Islet precursor cell (in vitro differentiated cells): ENCODE measurements at regions not wholly inside any gene's neighbourhood (a gene's known extent, or its start where the extent isn't known, plus 50 kb on each side); places are given as distances from the start of the nearest gene placed in this dataset.
A peak's percentile ranks its signal among the peaks of the same experiment; 100 is the strongest.
"Not testable (repeated sequence)": the region's sequence is repeated elsewhere in the genome, so short reads cannot be mapped to it uniquely, and the experiment has no call there.

Experiments used
- DNase-seq: peaks from one replicate; pipeline ENCODE4 v3.0.0-alpha.2; 2018

- not testable (repeated sequence) for DNase-seq
Observed at GRCh38 chr21:5066682-5067251, 5454.6 kb upstream of the TPTE start.

- DNase-seq, result not testable (repeated sequence)
Observed at GRCh38 chr21:5067326-5068048, 5453.9 kb upstream of the TPTE start.

DNA sequence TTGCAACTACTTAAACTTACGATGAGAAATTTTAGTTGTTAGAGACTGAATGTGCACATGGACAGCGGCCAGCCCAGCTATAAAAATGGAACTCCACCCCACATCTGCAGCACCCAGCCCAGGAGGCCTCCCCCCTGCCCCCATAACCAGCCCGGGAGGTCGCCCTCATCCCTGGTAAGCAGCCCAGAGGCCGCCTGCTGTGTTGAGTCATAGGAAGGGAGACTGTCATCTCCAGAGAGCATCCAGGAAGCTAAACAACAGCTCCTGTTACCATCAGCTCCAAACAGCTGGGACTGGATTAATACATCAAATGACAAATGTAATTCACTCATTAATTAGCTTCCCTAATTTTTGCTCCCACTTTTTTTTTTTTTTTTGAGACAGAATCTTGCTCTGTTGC is 5452.7 kb upstream of the TPTE start:
- not testable (repeated sequence) for DNase-seq

- DNase-seq, result not testable (repeated sequence)
Observed at GRCh38 chr21:5071180-5071579, 5450.2 kb upstream of the TPTE start.

DNA sequence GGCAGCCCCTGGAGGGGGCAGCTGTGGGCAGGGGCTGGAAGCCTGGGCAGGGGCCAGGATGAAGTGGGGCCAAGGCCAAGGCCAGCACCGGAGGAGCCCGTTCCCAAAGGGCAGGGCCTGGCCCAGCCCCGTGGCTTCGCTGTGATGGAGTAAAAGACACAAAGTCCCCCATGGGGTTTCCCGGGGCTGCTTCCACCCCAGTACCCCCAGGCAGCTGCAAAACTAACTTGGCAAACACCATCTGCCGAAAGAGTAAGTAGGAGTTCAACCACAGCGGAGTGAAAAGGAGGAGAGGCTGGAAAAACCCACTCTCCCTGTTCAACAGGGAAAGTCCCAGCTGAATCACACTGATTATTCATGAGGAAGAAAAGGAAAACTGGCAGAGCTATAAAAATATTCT is 5444.5 kb upstream of the TPTE start:
- not testable (repeated sequence) for DNase-seq

- not testable (repeated sequence) for DNase-seq
Observed at GRCh38 chr21:5079361-5079760, 5442.0 kb upstream of the TPTE start.

- not testable (repeated sequence) for DNase-seq
Observed at GRCh38 chr21:5080015-5080414, 5441.4 kb upstream of the TPTE start.

GRCh38 chr21:5084246-5084645 is 5437.1 kb upstream of the TPTE start:
- not testable (repeated sequence) for DNase-seq

DNA sequence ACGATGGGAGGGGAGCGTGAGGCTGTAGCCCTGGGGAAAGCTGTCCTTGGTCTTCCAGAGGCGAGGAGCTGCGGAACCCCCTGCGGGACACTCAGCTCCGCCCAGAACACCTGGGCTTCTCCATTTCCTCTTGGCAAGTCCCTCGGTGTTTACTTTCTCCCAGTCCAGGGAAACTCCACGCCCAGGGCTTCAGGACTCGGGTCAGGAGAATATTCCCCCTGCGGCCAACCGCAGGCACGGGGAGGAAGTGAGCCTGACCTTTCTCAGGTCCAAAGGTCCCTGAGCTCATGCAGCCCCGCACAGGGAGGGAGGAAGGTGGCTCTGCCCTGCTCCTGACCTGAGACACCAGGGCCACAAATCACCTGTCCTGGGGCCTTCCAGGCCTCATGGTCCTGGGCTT is 5435.9 kb upstream of the TPTE start:
- not testable (repeated sequence) for DNase-seq

DNA sequence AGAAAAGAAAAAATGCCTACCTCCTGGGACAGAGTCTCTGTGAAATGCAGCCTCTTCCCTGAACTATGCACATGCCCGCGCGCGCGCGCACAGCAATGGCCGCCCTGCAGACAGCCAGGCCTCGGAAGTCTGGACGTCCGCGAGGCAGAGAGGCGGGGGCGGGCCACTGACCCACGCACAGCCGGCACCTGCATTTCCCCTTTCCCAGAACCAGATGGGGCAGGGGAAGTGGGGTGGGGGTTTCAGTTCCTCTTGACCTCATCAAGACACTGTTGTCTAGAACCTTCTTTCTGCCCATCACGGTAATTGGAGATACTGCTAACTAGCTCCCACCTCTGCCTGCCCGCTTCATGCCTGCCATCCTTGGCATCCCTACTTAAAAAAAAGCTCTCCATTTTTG is 5435.0 kb upstream of the TPTE start:
- DNase-seq, result peak; percentile 12

GRCh38 chr21:5088820-5089219 is 5432.6 kb upstream of the TPTE start:
- DNase-seq, result not testable (repeated sequence)

GRCh38 chr21:5089399-5090089 is 5431.8 kb upstream of the TPTE start:
- not testable (repeated sequence) for DNase-seq

DNA sequence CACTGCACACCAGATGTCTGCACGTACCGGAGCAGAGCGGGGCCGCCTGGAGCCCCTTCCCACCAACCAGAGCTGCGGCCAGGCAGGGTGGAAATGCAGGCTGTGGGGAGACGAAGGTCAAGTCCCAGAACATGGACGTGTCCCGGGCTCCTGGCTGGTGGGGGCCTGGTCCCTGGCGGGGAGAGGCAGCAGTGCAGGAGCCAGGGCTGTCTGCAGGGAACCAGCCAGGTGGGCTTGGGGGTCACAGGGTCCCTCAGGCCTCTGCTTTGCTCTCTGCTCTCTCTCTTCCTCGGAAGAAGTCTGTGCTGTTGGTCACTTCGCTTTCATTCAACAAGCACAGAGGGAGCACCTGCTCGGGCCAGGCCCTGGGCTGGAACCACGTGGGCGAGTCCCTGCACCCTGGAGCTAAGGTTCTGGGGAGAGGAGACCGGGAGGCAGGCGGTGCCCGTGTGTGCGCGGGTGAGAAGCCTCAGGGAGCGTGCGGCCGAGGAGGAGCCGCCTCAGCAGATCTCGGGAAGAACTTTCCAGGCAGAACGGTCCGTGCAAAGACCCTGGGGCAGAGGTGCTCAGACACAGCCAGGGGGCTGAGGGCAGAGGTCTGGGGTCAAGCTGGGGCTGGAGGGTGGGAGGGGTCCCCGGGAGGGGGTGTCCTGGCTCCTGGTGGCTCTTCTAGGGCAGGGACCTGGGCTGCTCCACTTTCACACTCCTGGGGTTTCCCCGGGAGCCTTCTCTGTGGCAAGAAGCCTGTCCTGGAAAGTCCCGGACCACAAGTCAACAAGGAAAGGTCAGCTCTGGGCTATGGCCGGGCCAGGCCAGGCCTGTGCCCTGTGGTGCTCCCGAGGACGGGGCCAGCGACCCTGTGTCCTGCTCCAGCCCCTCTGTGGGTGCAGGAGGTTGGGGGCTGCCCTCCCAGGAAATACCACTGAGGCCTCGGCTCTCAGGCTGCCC is 5431.0 kb upstream of the TPTE start:
- DNase-seq, result peak; percentile 35

DNA sequence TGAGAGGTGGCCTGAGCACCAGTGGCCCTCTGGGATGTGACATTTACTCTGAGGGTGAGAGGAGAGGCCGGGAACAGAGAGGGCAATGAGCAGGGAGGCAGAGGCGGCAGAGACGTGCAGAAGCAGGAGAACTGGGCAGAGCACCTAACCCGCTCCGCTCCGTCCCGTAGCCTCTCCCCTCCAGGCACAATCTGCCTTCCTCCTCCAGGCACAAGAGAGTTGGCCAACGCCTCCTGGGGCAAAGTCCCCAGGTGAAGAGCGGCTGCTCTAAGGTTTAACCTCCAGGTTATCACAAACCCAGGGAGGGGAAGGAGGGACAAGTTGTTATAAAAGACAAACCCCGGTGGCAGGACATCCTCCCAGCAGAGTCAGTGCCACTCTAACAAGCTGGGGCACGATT is 5430.1 kb upstream of the TPTE start:
- not testable (repeated sequence) for DNase-seq

GRCh38 chr21:5095628-5096027 is 5425.8 kb upstream of the TPTE start:
- not testable (repeated sequence) for DNase-seq

GRCh38 chr21:5098010-5098743 is 5423.2 kb upstream of the TPTE start:
- DNase-seq, result not testable (repeated sequence)

- DNase-seq, result not testable (repeated sequence)
Observed at GRCh38 chr21:5100604-5101174, 5420.7 kb upstream of the TPTE start.

DNA sequence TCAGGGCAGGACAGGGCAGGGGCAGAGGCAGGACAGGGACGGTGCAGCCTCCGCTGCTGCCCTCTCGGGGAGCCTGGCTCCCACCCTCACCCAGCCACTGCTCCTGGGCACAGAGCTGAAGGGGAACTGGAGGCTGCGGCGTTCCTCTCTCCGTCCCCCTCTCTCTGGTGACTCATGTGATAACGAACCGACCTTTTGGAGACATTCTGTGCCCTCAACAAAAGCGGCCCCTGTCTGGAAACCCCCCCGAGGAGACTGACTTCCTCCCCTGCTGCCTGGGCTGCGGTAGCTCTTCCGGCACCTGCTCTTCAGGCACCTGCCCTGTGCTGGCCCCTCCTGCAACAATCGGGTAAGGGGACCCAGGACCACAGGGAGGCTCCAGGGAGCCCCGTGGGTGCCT is 5419.6 kb upstream of the TPTE start:
- DNase-seq, result peak; percentile 49

DNA sequence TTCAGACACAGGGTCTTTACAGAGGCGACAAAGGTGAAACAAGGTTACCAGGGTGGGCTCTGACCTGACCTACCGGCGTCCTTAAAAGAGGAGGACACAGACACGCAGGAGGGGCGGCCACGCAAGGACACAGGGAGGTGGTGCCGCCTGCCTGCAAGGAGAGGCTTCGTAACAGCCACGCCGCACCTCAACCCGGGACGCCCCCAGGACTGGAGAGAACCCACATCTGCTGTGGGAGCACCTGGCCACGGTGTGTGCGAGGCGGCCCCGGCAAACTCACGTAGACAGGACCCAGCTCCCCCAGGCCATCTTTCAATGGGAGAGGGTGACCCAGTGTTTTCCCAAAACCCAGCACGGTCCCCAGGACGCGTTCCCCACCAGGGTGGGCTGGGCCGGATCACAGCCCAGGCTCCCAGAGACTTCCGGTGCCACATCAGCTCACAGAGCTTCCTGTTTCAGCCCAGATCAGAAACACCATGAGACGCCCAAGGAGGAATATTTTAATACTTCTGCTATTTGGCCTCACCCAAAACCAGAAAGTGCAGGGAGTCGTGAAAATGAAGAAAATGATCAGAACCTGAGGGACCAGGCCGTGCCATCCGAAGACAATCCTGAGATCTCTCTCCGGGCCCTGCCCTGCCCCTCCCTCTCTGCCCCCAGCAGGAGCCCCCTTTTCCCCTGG is 5417.4 kb upstream of the TPTE start:
- DNase-seq, result not testable (repeated sequence)

DNA sequence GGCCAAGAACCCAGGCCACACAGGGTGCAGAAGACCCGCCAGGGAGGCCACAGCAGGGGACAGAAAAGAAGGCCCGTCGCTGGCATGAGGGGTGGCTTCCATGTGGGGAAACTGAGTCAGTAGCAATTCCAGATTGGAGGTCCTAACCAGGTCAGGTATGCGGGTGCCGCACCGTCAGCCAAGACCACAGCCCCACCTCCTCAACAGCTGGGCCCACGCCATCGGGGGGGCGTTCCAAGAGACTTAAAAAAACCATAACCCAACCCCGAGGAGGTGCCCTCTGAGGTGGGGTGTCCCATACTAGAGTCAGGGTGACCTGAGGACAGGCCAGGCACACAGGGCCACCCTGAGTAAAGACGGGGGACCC is 5416.8 kb upstream of the TPTE start:
- DNase-seq, result not testable (repeated sequence)
